ENCODE measurements at regions not wholly inside any gene's neighbourhood (a gene's known extent, or its start where the extent isn't known, plus 50 kb on each side); places are given as distances from the start of the nearest gene placed in this dataset.
"Not testable (repeated sequence)": the region's sequence is repeated elsewhere in the genome, so short reads cannot be mapped to it uniquely, and the experiment has no call there.

- H3K36me3 ChIP-seq (ENCODE audit: insufficient read depth, low read length, poor library complexity, severe bottlenecking), result no peaks in the 10 kb centered on the region
- H3K4me3 ChIP-seq (ENCODE audit: low read depth, low read length, poor library complexity, severe bottlenecking), result no peak overlapping the region
- BruUV-seq (replicated peaks), result no TSS peak
- intact Hi-C loops (cut with micrococcal nuclease; ENCODE audit: unreplicated experiment), result no loop called here
- H3K4me1 ChIP-seq (ENCODE audit: insufficient read depth, low read length, poor library complexity, severe bottlenecking), result no peaks in the 10 kb centered on the region
- H3K27ac ChIP-seq (ENCODE audit: low read depth, low read length, poor library complexity, severe bottlenecking), result no peak overlapping the region
- DNase-seq (ENCODE audit: low spot score), result no peak
- CTCF ChIA-PET, result no interaction called here
- TF ChIP-seq EZH2 (IDR thresholded peaks at IDR 0.05; ENCODE audit: borderline replicate concordance, low read depth, low read length, poor library complexity, severe bottlenecking), result no peak
- no peak for TF ChIP-seq CTCF (conservative IDR thresholded peaks at IDR 0.05; ENCODE audit: low read depth, low read length)
- POLR2A ChIA-PET (ENCODE audit: low non-redundant PET), result no interaction called here
- no peaks in the 10 kb centered on the region for H3K27me3 ChIP-seq (replicated peaks; ENCODE audit: insufficient read depth, low read depth, low read length, poor library complexity)
- H3K9me3 ChIP-seq (ENCODE audit: low read depth, low read length, poor library complexity, severe bottlenecking), result no peaks in the 10 kb centered on the region
Observed at GRCh38 chr1:104029456-104029970, 279.8 kb downstream of the AMY1C start.

- no TSS peak for BruUV-seq (replicated peaks)
- H3K36me3 ChIP-seq (ENCODE audit: insufficient read depth, low read length, poor library complexity, severe bottlenecking), result no peaks in the 10 kb centered on the region
- TF ChIP-seq CTCF (conservative IDR thresholded peaks at IDR 0.05; ENCODE audit: low read depth, low read length) (no peak), EZH2 (IDR thresholded peaks at IDR 0.05; ENCODE audit: borderline replicate concordance, low read depth, low read length, poor library complexity, severe bottlenecking) (no peak)
- no peak for DNase-seq (ENCODE audit: low spot score)
- POLR2A ChIA-PET (ENCODE audit: low non-redundant PET), result no interaction called here
- H3K27ac ChIP-seq (ENCODE audit: low read depth, low read length, poor library complexity, severe bottlenecking), result no peak overlapping the region
- CTCF ChIA-PET, result no interaction called here
- no peaks in the 10 kb centered on the region for H3K27me3 ChIP-seq (replicated peaks; ENCODE audit: insufficient read depth, low read depth, low read length, poor library complexity)
- no peak overlapping the region for H3K4me3 ChIP-seq (ENCODE audit: low read depth, low read length, poor library complexity, severe bottlenecking)
- no peaks in the 10 kb centered on the region for H3K9me3 ChIP-seq (ENCODE audit: low read depth, low read length, poor library complexity, severe bottlenecking)
- intact Hi-C loops (cut with micrococcal nuclease; ENCODE audit: unreplicated experiment), result no loop called here
- no peaks in the 10 kb centered on the region for H3K4me1 ChIP-seq (ENCODE audit: insufficient read depth, low read length, poor library complexity, severe bottlenecking)
Observed at GRCh38 chr1:104056786-104057185, 307.1 kb downstream of the AMY1C start.

- intact Hi-C loops (cut with micrococcal nuclease; ENCODE audit: unreplicated experiment), result not testable (repeated sequence)
Observed at GRCh38 chr1:104057219-104057898, 307.7 kb downstream of the AMY1C start.

GRCh38 chr1:104061637-104062036 lies 311.9 kb downstream of the AMY1C start:
- H3K4me1 ChIP-seq (ENCODE audit: insufficient read depth, low read length, poor library complexity, severe bottlenecking); BruUV-seq (replicated peaks); DNase-seq (ENCODE audit: low spot score); H3K4me3 ChIP-seq (ENCODE audit: low read depth, low read length, poor library complexity, severe bottlenecking); H3K9me3 ChIP-seq (ENCODE audit: low read depth, low read length, poor library complexity, severe bottlenecking); CTCF ChIA-PET; POLR2A ChIA-PET (ENCODE audit: low non-redundant PET); H3K36me3 ChIP-seq (ENCODE audit: insufficient read depth, low read length, poor library complexity, severe bottlenecking); intact Hi-C loops (cut with micrococcal nuclease; ENCODE audit: unreplicated experiment); H3K27ac ChIP-seq (ENCODE audit: low read depth, low read length, poor library complexity, severe bottlenecking); H3K27me3 ChIP-seq (replicated peaks; ENCODE audit: insufficient read depth, low read depth, low read length, poor library complexity): not testable (repeated sequence)

More at GRCh38 chr1:104057219-104057898, 307.7 kb downstream of the AMY1C start:
- H3K27me3 ChIP-seq (replicated peaks; ENCODE audit: insufficient read depth, low read depth, low read length, poor library complexity); H3K36me3 ChIP-seq (ENCODE audit: insufficient read depth, low read length, poor library complexity, severe bottlenecking); POLR2A ChIA-PET (ENCODE audit: low non-redundant PET); H3K27ac ChIP-seq (ENCODE audit: low read depth, low read length, poor library complexity, severe bottlenecking); H3K4me1 ChIP-seq (ENCODE audit: insufficient read depth, low read length, poor library complexity, severe bottlenecking); BruUV-seq (replicated peaks); DNase-seq (ENCODE audit: low spot score); CTCF ChIA-PET; H3K9me3 ChIP-seq (ENCODE audit: low read depth, low read length, poor library complexity, severe bottlenecking); H3K4me3 ChIP-seq (ENCODE audit: low read depth, low read length, poor library complexity, severe bottlenecking): not testable (repeated sequence)

Data from A673 (cell line).